ENCODE measurements at regions not wholly inside any gene's neighbourhood (a gene's known extent, or its start where the extent isn't known, plus 50 kb on each side); places are given as distances from the start of the nearest gene placed in this dataset.

DNA sequence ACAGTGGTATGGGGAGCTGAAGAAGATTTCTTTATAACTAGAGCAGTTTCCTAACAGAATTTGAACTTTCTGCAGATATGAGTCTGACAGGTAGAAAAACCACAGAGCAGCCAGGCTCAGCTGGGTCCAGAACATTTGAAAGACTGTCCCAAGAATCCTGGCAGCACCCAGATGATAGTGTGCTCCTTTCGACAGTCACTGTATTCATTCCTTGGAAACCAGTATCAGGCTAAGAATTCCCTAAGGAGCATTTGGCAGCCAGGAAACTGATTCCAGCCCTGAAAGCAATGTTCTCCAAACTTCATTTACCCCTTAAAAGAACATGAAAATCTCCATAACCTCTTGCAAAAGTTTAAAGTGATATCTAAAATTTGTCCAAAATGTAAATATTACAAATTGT is 123.0 kb upstream of the MTAP start:
- H3K4me3 ChIP-seq (ENCODE audit: control insufficient read depth in 2 of 3, extremely low read depth in 1 of 3, insufficient read depth in 2 of 3, low read depth in 1 of 3, low read length in 3 of 3) = peak overlapping the region in 1 of 3 experiments; percentile 20
- H2AFZ ChIP-seq (ENCODE audit: control insufficient read depth, low read length) = peak overlapping the region; percentile 56
- H3K9me3 ChIP-seq (ENCODE audit: control insufficient read depth, low read depth, low read length) = no peaks in the 10 kb centered on the region
- no peaks in the 10 kb centered on the region for H3K9me1 ChIP-seq (ENCODE audit: control insufficient read depth, extremely low read depth, insufficient read depth, low read length)
- peak overlapping the region; percentile 97 for H3K27ac ChIP-seq (ENCODE audit: control insufficient read depth, insufficient read depth, low read length)
- H3K4me1 ChIP-seq (ENCODE audit: control insufficient read depth, extremely low read depth, insufficient read depth, low read length) = peaks cover 90% of the 10 kb centered on the region
- DNase-seq (ENCODE audit: low read depth, low spot score) = no peak
- no peak for TF ChIP-seq CTCF (optimal IDR thresholded peaks at IDR 0.05 in 1 of 3, IDR thresholded peaks at IDR 0.05 in 1 of 3, conservative IDR thresholded peaks at IDR 0.05 in 1 of 3; ENCODE audit: extremely low read depth in 1 of 3, insufficient read depth in 2 of 3, low read length in 3 of 3)
- no peak for TF ChIP-seq EZH2 (IDR thresholded peaks at IDR 0.05; ENCODE audit: low read length)
- H3K36me3 ChIP-seq (ENCODE audit: control insufficient read depth in 2 of 2, extremely low read depth in 1 of 2, insufficient read depth in 2 of 2, low read length in 2 of 2) = no peaks in the 10 kb centered on the region
- peak overlapping the region; percentile 72 for H3K9ac ChIP-seq (ENCODE audit: control insufficient read depth, extremely low read depth, insufficient read depth, low read length)
- H3K79me2 ChIP-seq (ENCODE audit: control insufficient read depth, insufficient read depth, low read length) = peaks cover 6% of the 10 kb centered on the region
- dilution Hi-C loops (cut with MboI; ENCODE audit: extremely low pct_ligation_motif_present, low sequenced_read_pairs) = loop anchor here (10.0 kb wide), 1 partner anchor 125 kb away; no protein-coding TSS in a partner anchor
- peak overlapping the region; percentile 56 for H3K4me2 ChIP-seq (ENCODE audit: control insufficient read depth, extremely low read depth, insufficient read depth, low read depth, low read length)
- no peaks in the 10 kb centered on the region for H3K27me3 ChIP-seq (ENCODE audit: control insufficient read depth, extremely low read depth, insufficient read depth, low read length)
- H4K20me1 ChIP-seq (ENCODE audit: control insufficient read depth, extremely low read depth, insufficient read depth, low read length) = no peaks in the 10 kb centered on the region
- peak; percentile 57 for FAIRE-seq

DNA sequence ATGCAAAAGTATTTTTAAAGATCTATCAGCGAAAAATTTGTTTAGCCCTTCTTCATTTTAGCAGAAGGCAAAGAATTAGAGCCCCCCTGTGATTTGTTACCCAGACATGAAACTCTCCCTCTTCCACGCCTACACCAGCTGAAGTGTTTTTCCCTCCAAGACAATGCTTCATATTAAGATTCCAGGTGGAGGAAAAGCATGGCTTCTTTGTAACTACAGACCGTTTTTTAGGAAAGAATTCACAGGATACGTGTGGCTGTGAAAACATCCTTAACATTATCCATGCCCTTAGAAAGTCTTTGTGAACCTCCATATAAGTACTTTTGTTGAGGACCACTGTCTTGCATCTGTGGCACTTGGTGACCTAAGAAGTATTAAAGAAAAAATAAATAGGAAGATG is 121.8 kb upstream of the MTAP start:
- peak overlapping the region; percentile 84 for H3K4me2 ChIP-seq (ENCODE audit: control insufficient read depth, extremely low read depth, insufficient read depth, low read depth, low read length)
- no peaks in the 10 kb centered on the region for H4K20me1 ChIP-seq (ENCODE audit: control insufficient read depth, extremely low read depth, insufficient read depth, low read length)
- dilution Hi-C loops (cut with MboI; ENCODE audit: extremely low pct_ligation_motif_present, low sequenced_read_pairs) = no loop called here
- peak overlapping the region; percentile 43 for H2AFZ ChIP-seq (ENCODE audit: control insufficient read depth, low read length)
- H3K9me3 ChIP-seq (ENCODE audit: control insufficient read depth, low read depth, low read length) = no peaks in the 10 kb centered on the region
- DNase-seq (ENCODE audit: low read depth, low spot score) (no peak), FAIRE-seq (peak; percentile 68)
- peaks cover 4% of the 10 kb centered on the region for H3K79me2 ChIP-seq (ENCODE audit: control insufficient read depth, insufficient read depth, low read length)
- H3K4me1 ChIP-seq (ENCODE audit: control insufficient read depth, extremely low read depth, insufficient read depth, low read length) = peaks cover 90% of the 10 kb centered on the region
- no peaks in the 10 kb centered on the region for H3K36me3 ChIP-seq (ENCODE audit: control insufficient read depth in 2 of 2, extremely low read depth in 1 of 2, insufficient read depth in 2 of 2, low read length in 2 of 2)
- peak overlapping the region; percentile 66 for H3K9ac ChIP-seq (ENCODE audit: control insufficient read depth, extremely low read depth, insufficient read depth, low read length)
- H3K27me3 ChIP-seq (ENCODE audit: control insufficient read depth, extremely low read depth, insufficient read depth, low read length) = no peaks in the 10 kb centered on the region
- H3K27ac ChIP-seq (ENCODE audit: control insufficient read depth, insufficient read depth, low read length) = peak overlapping the region; percentile 95
- TF ChIP-seq CTCF (optimal IDR thresholded peaks at IDR 0.05 in 1 of 3, IDR thresholded peaks at IDR 0.05 in 1 of 3, conservative IDR thresholded peaks at IDR 0.05 in 1 of 3; ENCODE audit: extremely low read depth in 1 of 3, insufficient read depth in 2 of 3, low read length in 3 of 3) = no peak
- TF ChIP-seq EZH2 (IDR thresholded peaks at IDR 0.05; ENCODE audit: low read length) = no peak
- H3K4me3 ChIP-seq (ENCODE audit: control insufficient read depth in 2 of 3, extremely low read depth in 1 of 3, insufficient read depth in 2 of 3, low read depth in 1 of 3, low read length in 3 of 3) = peak overlapping the region in 1 of 3 experiments; percentile 9
- H3K9me1 ChIP-seq (ENCODE audit: control insufficient read depth, extremely low read depth, insufficient read depth, low read length) = no peaks in the 10 kb centered on the region
